Stimulated activated effector memory CD8-positive, alpha-beta T cell treated with anti-CD3 and anti-CD28 coated beads, Interleukin-12 subunit alpha, Interleukin-12 subunit beta, amount 100 ng/mL, for 72 hours (primary cell): ENCODE measurements at regions not wholly inside any gene's neighbourhood (a gene's known extent, or its start where the extent isn't known, plus 50 kb on each side); places are given as distances from the start of the nearest gene placed in this dataset.

Experiments used
- ATAC-seq: fragments of 150-1000 bp; cut with Tn5 transposase; 2 replicates; pipeline ENCODE4 v1.10.0; 2021
- DNase-seq, 2 donors: peaks; one replicate each; pipeline ENCODE4 v3.0.0; 2021 to 2022; ENCODE audit warnings: low spot score in 2 of 2
- H3K27ac Mint-ChIP-seq: one replicate; pipeline ENCODE4 v1.8.0; 2022; ENCODE audit warnings: mild to moderate bottlenecking, mixed read lengths
- H3K36me3 Mint-ChIP-seq: one replicate; pipeline ENCODE4 v1.8.0; 2022; ENCODE audit warnings: mild to moderate bottlenecking, mixed read lengths
- H3K4me1 Mint-ChIP-seq: one replicate; pipeline ENCODE4 v1.8.0; 2022; ENCODE audit warnings: mixed read lengths
- H3K4me3 Mint-ChIP-seq: one replicate; pipeline ENCODE4 v1.8.0; 2022; ENCODE audit warnings: mild to moderate bottlenecking, mixed read lengths
- H3K9me3 Mint-ChIP-seq: one replicate; pipeline ENCODE4 v1.8.0; 2022; ENCODE audit warnings: mixed read lengths

DNA sequence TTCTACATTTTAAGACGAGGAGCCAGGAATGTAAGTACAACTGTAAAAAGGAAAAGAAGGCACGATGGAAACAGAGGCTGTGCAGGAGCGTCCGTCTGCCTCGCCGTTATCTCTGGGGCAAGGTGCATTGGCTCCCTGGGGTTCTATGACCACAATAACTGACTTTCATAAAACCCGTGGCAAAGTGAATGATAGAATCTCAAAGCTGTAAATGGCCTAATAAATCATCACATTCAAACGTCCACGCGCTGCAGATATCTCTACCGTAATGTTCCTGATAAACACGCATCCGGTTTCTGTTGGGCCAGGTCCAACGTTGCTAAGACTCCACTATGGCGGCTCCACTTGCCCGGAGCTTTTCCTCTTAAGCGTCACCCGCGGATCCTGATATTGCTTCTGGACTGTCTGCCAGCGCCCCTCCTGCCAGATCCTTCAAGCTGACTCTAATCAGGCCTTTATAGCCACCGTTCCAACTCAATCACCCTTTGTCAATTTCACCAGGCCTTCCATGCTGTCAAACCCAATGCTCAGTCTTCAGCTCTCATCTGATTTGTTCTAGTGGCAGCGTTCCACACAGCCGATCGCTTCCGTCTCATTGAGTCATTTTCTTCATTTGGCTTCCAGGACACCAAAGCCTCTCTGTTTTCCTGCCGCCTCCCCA is 265.6 kb upstream of the FOXK1 start:
- Mint-ChIP-seq H3K4me3 (no peak overlapping the region), H3K9me3 (peaks cover 10% of the 10 kb centered on the region), H3K4me1 (no peaks in the 10 kb centered on the region), H3K27ac (no peak overlapping the region), H3K36me3 (no peaks in the 10 kb centered on the region)
- no peak for DNase-seq
- ATAC-seq: no peak

- DNase-seq (no peak), ATAC-seq (no peak)
- no peaks in the 10 kb centered on the region for H3K36me3 Mint-ChIP-seq
- H3K27ac Mint-ChIP-seq: no peak overlapping the region
- no peaks in the 10 kb centered on the region for H3K9me3 Mint-ChIP-seq
- no peak overlapping the region for H3K4me3 Mint-ChIP-seq
- no peaks in the 10 kb centered on the region for H3K4me1 Mint-ChIP-seq
Observed at GRCh38 chr7:4428526-4428925, 253.6 kb upstream of the FOXK1 start.

DNA sequence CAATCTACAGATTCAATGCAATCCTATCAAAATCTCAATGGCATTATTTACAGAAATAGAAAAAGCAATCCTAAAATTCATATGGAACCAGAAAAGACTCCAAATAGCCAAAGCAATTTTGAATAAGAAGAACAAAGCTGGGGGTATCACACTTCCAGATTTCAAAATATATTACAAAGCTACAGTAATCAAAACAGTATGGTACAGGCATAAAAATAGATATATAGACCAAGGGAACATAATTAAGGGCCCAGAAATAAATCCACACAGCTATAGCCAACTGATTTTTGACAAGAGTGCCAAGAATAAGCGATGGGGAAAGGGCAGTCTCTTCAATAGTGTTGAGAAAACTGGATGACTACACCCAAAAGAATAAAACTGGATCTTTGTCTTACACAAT is 251.9 kb upstream of the FOXK1 start:
- H3K9me3 Mint-ChIP-seq: no peaks in the 10 kb centered on the region
- no peak for ATAC-seq
- H3K4me1 Mint-ChIP-seq: no peaks in the 10 kb centered on the region
- H3K4me3 Mint-ChIP-seq: no peak overlapping the region
- no peaks in the 10 kb centered on the region for H3K36me3 Mint-ChIP-seq
- no peak for DNase-seq
- H3K27ac Mint-ChIP-seq: no peak overlapping the region

DNA sequence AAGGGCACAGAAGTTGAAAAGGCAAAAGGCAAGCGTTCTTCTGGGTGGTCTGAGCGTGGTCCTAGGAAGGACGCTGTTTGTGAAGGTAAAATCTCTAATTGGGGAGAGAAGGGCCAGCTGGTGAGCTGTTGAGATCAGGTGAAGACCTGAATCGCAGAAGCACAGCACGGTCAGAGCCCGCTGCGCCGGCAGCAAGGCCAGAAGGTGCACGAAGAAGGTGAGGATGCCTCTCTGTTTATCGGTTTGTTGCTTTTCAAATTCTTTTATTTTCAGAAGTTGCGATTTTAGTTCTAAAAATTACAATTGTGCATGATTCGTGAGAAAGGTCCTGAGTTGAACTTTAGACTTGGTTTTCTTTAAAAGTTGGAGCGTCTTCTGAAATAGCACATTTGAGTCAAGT is 247.8 kb upstream of the FOXK1 start:
- Mint-ChIP-seq H3K4me3 (no peak overlapping the region), H3K27ac (no peak overlapping the region), H3K9me3 (no peaks in the 10 kb centered on the region), H3K36me3 (no peaks in the 10 kb centered on the region), H3K4me1 (no peaks in the 10 kb centered on the region)
- DNase-seq (no peak), ATAC-seq (no peak)

DNA sequence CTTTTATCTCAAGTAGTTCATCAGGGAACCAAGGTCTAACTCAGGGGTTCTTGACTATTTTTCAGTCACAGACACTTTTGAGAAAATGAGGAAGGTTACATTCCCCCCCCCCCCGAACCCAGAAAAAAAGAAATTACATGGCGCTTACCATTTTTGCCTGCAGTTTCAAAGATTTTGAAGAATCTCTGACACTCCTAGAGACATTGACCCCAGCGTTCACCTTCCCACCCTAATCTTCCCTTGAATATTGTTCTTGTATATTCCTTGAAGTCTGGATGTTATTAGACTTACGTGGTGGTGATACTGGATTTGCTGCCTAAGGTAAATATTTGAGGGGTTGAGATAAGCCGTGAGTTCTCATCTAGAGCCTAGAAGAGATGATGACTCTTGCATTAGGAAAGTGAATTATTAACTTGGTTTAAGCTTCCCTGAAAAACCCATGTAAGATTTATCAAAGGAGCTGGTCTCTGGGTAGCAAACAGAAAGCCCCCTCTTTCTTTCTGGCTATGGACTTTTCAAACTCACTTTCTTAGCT is 245.7 kb upstream of the FOXK1 start:
- H3K4me3 Mint-ChIP-seq: no peak overlapping the region
- no peaks in the 10 kb centered on the region for H3K9me3 Mint-ChIP-seq
- ATAC-seq (no peak), DNase-seq (no peak)
- H3K27ac Mint-ChIP-seq: no peak overlapping the region
- no peaks in the 10 kb centered on the region for H3K4me1 Mint-ChIP-seq
- H3K36me3 Mint-ChIP-seq: no peaks in the 10 kb centered on the region

- ATAC-seq: no peak
- H3K4me1 Mint-ChIP-seq: no peaks in the 10 kb centered on the region
- no peak for DNase-seq
- H3K9me3 Mint-ChIP-seq: no peaks in the 10 kb centered on the region
- no peak overlapping the region for H3K4me3 Mint-ChIP-seq
- H3K36me3 Mint-ChIP-seq: no peaks in the 10 kb centered on the region
- no peak overlapping the region for H3K27ac Mint-ChIP-seq
Observed at GRCh38 chr7:4436936-4437335, 245.2 kb upstream of the FOXK1 start.

DNA sequence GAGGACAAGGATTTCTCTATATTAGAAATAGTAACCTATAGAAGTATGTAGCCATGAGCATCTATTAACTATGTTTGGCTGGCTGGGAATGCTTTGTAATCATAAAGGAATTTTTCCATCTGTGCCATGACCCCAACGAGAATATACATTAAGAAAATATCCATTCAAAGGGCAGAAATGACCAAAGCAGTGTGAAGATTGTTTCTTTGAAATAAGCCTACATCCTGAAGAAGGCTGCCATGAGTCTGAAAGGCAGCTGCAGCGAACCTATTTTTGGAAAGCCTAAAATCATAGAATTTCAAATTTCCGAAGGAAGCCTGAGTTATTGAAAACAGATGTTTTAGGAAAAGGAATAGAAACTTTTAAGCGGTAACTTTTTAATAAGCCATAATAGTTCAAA is 244.2 kb upstream of the FOXK1 start:
- H3K9me3 Mint-ChIP-seq: no peaks in the 10 kb centered on the region
- H3K36me3 Mint-ChIP-seq: no peaks in the 10 kb centered on the region
- no peak overlapping the region for H3K27ac Mint-ChIP-seq
- H3K4me1 Mint-ChIP-seq: no peaks in the 10 kb centered on the region
- ATAC-seq (no peak), DNase-seq (no peak)
- no peak overlapping the region for H3K4me3 Mint-ChIP-seq

DNA sequence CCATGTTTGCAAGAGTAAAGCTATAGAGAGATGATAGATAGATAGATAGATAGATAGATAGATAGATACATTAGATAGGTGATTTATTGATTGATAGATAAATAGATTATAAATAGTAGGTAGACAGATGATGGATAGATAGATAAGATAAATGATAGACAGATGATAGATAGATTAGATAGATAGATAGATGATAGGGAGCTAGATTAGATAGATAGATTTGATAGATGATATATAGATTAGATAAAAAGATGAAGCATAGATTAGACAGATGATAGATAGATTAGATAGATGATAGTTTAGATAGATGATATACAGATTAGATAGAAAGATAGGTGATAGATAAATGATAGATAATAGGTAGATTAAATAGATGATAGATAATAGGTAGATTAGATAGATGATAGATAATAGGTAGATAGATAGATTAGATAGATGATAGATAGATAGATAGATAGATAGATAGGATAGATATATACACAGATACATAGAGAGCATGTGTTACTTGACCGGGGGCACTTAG is 243.3 kb upstream of the FOXK1 start:
- Mint-ChIP-seq H3K4me3 (no peak overlapping the region), H3K4me1 (no peaks in the 10 kb centered on the region), H3K27ac (no peak overlapping the region), H3K36me3 (no peaks in the 10 kb centered on the region), H3K9me3 (no peaks in the 10 kb centered on the region)
- no peak for ATAC-seq
- no peak for DNase-seq

DNA sequence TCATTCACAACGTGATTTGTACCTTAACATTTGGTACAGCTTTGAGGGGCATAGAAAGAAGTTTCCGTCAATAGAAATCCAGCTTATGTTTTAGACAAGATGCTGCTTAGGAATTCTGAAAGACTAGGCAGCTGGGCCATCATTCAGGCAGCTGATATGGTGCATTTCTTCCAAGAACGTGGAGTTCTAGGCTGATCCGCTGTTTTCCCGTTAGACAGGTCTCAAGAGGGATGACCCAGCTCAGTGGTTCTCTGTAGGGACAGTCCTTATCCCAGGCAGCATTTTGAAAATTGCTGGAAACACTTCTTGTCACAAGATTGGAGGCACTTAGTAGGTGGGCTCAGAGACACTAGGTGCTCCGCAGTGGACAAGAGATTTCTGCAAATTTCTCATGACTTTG is 242.7 kb upstream of the FOXK1 start:
- Mint-ChIP-seq H3K36me3 (no peaks in the 10 kb centered on the region), H3K4me1 (no peaks in the 10 kb centered on the region), H3K4me3 (no peak overlapping the region), H3K9me3 (no peaks in the 10 kb centered on the region), H3K27ac (no peak overlapping the region)
- no peak for ATAC-seq
- DNase-seq: no peak

- ATAC-seq: no peak
- H3K4me1 Mint-ChIP-seq: no peaks in the 10 kb centered on the region
- no peak overlapping the region for H3K27ac Mint-ChIP-seq
Observed at GRCh38 chr7:4444106-4444505, 238.0 kb upstream of the FOXK1 start.

GRCh38 chr7:4445777-4446176 is 236.3 kb upstream of the FOXK1 start:
- DNase-seq (no peak), ATAC-seq (no peak)
- H3K9me3 Mint-ChIP-seq: peaks cover 8% of the 10 kb centered on the region
- no peaks in the 10 kb centered on the region for H3K36me3 Mint-ChIP-seq
- H3K27ac Mint-ChIP-seq: no peak overlapping the region
- no peaks in the 10 kb centered on the region for H3K4me1 Mint-ChIP-seq
- no peak overlapping the region for H3K4me3 Mint-ChIP-seq

More at GRCh38 chr7:4444106-4444505, 238.0 kb upstream of the FOXK1 start:
- Mint-ChIP-seq H3K9me3 (peaks cover 6% of the 10 kb centered on the region), H3K4me3 (no peak overlapping the region), H3K36me3 (no peaks in the 10 kb centered on the region)
- DNase-seq: no peak

DNA sequence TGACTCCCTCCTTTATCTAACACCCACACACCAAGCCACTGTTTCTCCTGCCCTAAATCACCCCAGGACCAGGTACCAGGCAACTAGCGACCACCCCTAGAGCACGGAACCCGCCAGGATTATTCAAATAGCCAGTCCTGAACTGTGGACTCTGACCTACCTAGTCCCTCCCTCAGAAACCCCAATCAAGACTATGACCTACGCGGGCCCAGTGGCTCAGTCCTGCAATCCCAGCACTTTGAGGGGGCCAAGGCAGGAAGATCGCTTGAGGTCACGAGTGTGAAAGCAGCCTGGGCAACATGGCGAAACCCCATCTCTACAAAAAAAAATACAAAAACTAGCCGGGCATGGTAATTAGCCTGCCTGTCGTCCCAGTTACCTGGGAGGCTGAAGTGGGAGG is 232.8 kb upstream of the FOXK1 start:
- Mint-ChIP-seq H3K27ac (no peak overlapping the region), H3K9me3 (peaks cover 8% of the 10 kb centered on the region), H3K36me3 (no peaks in the 10 kb centered on the region), H3K4me3 (no peak overlapping the region), H3K4me1 (no peaks in the 10 kb centered on the region)
- no peak for ATAC-seq
- no peak for DNase-seq

DNA sequence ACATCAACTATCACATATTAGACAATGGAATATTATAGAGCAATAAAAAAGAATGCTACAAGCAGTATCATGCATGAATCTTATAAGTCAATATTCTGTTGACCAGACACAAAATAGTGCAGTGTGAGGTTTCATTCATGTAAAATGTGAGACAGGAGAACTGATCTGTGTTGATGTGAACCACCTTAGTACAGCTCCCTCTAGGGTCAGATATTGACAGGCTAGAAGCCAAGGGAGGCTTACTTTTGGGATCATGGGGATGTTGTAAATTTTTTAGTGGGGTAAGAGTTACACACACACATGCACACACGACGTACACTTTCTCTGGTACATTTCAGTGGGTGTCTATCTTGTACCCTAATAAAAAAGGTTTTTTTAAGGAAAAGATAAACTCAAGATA is 231.6 kb upstream of the FOXK1 start:
- ATAC-seq: no peak
- no peak overlapping the region for H3K4me3 Mint-ChIP-seq
- H3K27ac Mint-ChIP-seq: no peak overlapping the region
- no peak for DNase-seq
- H3K36me3 Mint-ChIP-seq: no peaks in the 10 kb centered on the region
- H3K4me1 Mint-ChIP-seq: no peaks in the 10 kb centered on the region
- peaks cover 2% of the 10 kb centered on the region for H3K9me3 Mint-ChIP-seq

- Mint-ChIP-seq H3K27ac (no peak overlapping the region), H3K9me3 (no peaks in the 10 kb centered on the region), H3K4me1 (no peaks in the 10 kb centered on the region), H3K4me3 (no peak overlapping the region), H3K36me3 (no peaks in the 10 kb centered on the region)
- DNase-seq: no peak
- no peak for ATAC-seq
Observed at GRCh38 chr7:4460597-4460996, 221.5 kb upstream of the FOXK1 start.

DNA sequence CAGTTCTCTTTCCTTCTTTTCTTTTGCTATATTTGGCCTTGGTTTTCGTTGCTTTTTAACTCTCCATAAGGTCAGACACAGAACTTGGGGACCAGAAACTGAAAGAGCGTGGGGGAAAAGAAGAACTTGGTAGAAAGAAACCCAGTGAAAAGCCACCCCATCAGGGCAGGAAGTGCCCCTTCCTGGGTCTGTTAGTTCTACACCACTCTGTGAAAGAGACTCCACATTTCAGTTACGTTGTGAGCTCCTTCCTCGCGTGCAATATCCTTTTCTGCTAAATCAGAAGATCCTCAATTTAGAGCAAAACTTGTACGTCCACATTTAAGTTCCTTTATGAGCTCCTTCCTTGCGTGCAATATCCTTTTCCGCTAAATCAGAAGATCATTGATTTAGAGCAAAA is 220.6 kb upstream of the FOXK1 start:
- H3K27ac Mint-ChIP-seq: no peak overlapping the region
- ATAC-seq (no peak), DNase-seq (no peak)
- H3K36me3 Mint-ChIP-seq: no peaks in the 10 kb centered on the region
- no peaks in the 10 kb centered on the region for H3K9me3 Mint-ChIP-seq
- H3K4me1 Mint-ChIP-seq: no peaks in the 10 kb centered on the region
- H3K4me3 Mint-ChIP-seq: no peak overlapping the region

GRCh38 chr7:4468320-4469102 is 213.6 kb upstream of the FOXK1 start:
- no peaks in the 10 kb centered on the region for H3K36me3 Mint-ChIP-seq
- H3K9me3 Mint-ChIP-seq: no peaks in the 10 kb centered on the region
- DNase-seq (no peak), ATAC-seq (no peak)
- H3K27ac Mint-ChIP-seq: no peak overlapping the region
- no peaks in the 10 kb centered on the region for H3K4me1 Mint-ChIP-seq
- H3K4me3 Mint-ChIP-seq: no peak overlapping the region
